Panc1 (cell line): ENCODE measurements at regions not wholly inside any gene's neighbourhood (a gene's known extent, or its start where the extent isn't known, plus 50 kb on each side); places are given as distances from the start of the nearest gene placed in this dataset.

Experiments
- ATAC-seq: fragments of 200-7000 bp; cut with Tn5 transposase; 2 replicates; pipeline ENCODE4 v1.9.1; 2020; ENCODE audit warnings: mild to moderate bottlenecking, moderate library complexity
- BruUV-seq: library from RNA; stranded (reverse); fragments of 400-500 nt; replicated peaks from 2 replicates; lab custom pipeline; 2021; lab: Mats Ljungman, UMichigan
- CTCF ChIA-PET: fragments of 300-600 bp; sonication (Branson Sonifier 250); formaldehyde crosslinking; loops from one replicate; lab custom pipeline; 2022; ENCODE audit warnings: antibody characterized with exemption; lab: Charles Lee
- POLR2A ChIA-PET: fragments of 300-600 bp; sonication (Branson Sonifier 250); formaldehyde crosslinking; loops from one replicate; lab custom pipeline; 2022; ENCODE audit warnings: antibody characterized with exemption; lab: Charles Lee
- DNase-seq: peaks from one replicate; pipeline ENCODE4 v3.0.0-alpha.2; 2010; ENCODE audit warnings: low read depth, low spot score
- H3K27ac ChIP-seq: 2 replicates; pipeline ENCODE4 v1.5.1; 2011; ENCODE audit warnings: mild to moderate bottlenecking, low read length, inconsistent platforms
- H3K27me3 ChIP-seq: fragments of 200-500 bp; sonication (Bioruptor generic); 2 replicates; pipeline ENCODE4 v1.6.0; 2014; ENCODE audit warnings: low read length, inconsistent platforms; ENCODE audit not compliant: control insufficient read depth, insufficient read depth
- H3K36me3 ChIP-seq: fragments of 200-500 bp; sonication (Bioruptor generic); 2 replicates; pipeline ENCODE4 v1.5.1; 2014; ENCODE audit warnings: inconsistent platforms, mild to moderate bottlenecking, low read length, moderate library complexity; ENCODE audit not compliant: control insufficient read depth, insufficient read depth
- H3K4me1 ChIP-seq: 2 replicates; pipeline ENCODE4 v1.5.1; 2011; ENCODE audit warnings: inconsistent platforms, mild to moderate bottlenecking, low read length, moderate library complexity; ENCODE audit not compliant: control insufficient read depth, insufficient read depth
- H3K4me3 ChIP-seq, 2 experiments: 2 replicates each; pipeline ENCODE4 v1.5.1; 2011 to 2012; ENCODE audit warnings: low read depth in 2 of 2, low read length in 2 of 2, mild to moderate bottlenecking in 2 of 2, inconsistent platforms in 1 of 2, moderate library complexity in 1 of 2
- H3K9me3 ChIP-seq: fragments of 200-500 bp; sonication (Bioruptor generic); 2 replicates; pipeline ENCODE4 v1.5.1; 2014; ENCODE audit warnings: low read depth, mild to moderate bottlenecking, inconsistent platforms, low read length, moderate library complexity; ENCODE audit not compliant: control insufficient read depth, insufficient read depth
- CTCF ChIP-seq: fragments of 450-650 bp; IDR thresholded peaks from 2 replicates; pipeline ENCODE4 v1.5.1; 2017; ENCODE audit warnings: mild to moderate bottlenecking
- POLR2AphosphoS5 ChIP-seq: IDR thresholded peaks from 2 replicates; pipeline ENCODE4 v1.6.1; 2012; ENCODE audit warnings: mild to moderate bottlenecking, low read depth, low read length, moderate library complexity
- SIN3A ChIP-seq: IDR thresholded peaks from 2 replicates; pipeline ENCODE4 v1.6.1; 2012; ENCODE audit warnings: low read depth, mild to moderate bottlenecking, low read length, moderate library complexity, borderline replicate concordance; ENCODE audit not compliant: insufficient read depth
- TCF7L2 ChIP-seq: IDR thresholded peaks from 2 replicates; pipeline ENCODE4 v1.6.1; 2011; ENCODE audit warnings: mild to moderate bottlenecking, low read depth, low read length, inconsistent platforms
- in situ Hi-C: cut with HindIII; loops from 2 replicates; pipeline ENCODE4 v1.10.0; 2016; ENCODE audit warnings: low sequenced_read_pairs, low pct_unique_long_range_greater_than_20kb
- intact Hi-C: fragments of 100-400 bp; cut with micrococcal nuclease; formaldehyde crosslinking; loops from one replicate; pipeline ENCODE4 v1.10.0; 2022; ENCODE audit not compliant: unreplicated experiment
- TF ChIP-seq, protein P1 (sequence below), 2 experiments: IDR thresholded peaks; 2 replicates each; pipeline ENCODE4 v1.6.1; 2011 to 2012; ENCODE audit warnings: low read depth in 2 of 2, control low read depth in 1 of 2, low read length in 1 of 2, mild to moderate bottlenecking in 1 of 2, moderate library complexity in 1 of 2; ENCODE audit not compliant: insufficient read depth in 1 of 2

GRCh38 chr14:31939934-31940333 is 137.2 kb upstream of the ARHGAP5 start:
- ChIA-PET POLR2A (no interaction called here), CTCF (no interaction called here)
- Histone ChIP-seq H3K4me1 (no peaks in the 10 kb centered on the region), H3K4me3 (no peak overlapping the region), H3K9me3 (no peaks in the 10 kb centered on the region), H3K36me3 (no peaks in the 10 kb centered on the region), H3K27ac (no peak overlapping the region), H3K27me3 (no peaks in the 10 kb centered on the region)
- ATAC-seq: no peak
- in situ Hi-C loops (no loop called here), intact Hi-C loops (loop anchor here (10.0 kb wide), 1 partner anchor 135 kb away; the partner anchor contains the start of gene ARHGAP5)
- DNase-seq: no peak
- BruUV-seq: no TSS peak
- no peak for TF ChIP-seq SIN3A
- TF ChIP-seq TCF7L2: no peak

- CTCF ChIA-PET: no interaction called here
- H3K27me3 ChIP-seq: no peaks in the 10 kb centered on the region
- intact Hi-C loops (no loop called here), in situ Hi-C loops (no loop called here)
- no peaks in the 10 kb centered on the region for H3K9me3 ChIP-seq
- ATAC-seq (no peak), DNase-seq (no peak)
- no TSS peak for BruUV-seq
- no peak overlapping the region for H3K27ac ChIP-seq
- POLR2A ChIA-PET: no interaction called here
- no peaks in the 10 kb centered on the region for H3K36me3 ChIP-seq
- H3K4me3 ChIP-seq: no peak overlapping the region
- no peaks in the 10 kb centered on the region for H3K4me1 ChIP-seq
- TF ChIP-seq, protein P1, sequence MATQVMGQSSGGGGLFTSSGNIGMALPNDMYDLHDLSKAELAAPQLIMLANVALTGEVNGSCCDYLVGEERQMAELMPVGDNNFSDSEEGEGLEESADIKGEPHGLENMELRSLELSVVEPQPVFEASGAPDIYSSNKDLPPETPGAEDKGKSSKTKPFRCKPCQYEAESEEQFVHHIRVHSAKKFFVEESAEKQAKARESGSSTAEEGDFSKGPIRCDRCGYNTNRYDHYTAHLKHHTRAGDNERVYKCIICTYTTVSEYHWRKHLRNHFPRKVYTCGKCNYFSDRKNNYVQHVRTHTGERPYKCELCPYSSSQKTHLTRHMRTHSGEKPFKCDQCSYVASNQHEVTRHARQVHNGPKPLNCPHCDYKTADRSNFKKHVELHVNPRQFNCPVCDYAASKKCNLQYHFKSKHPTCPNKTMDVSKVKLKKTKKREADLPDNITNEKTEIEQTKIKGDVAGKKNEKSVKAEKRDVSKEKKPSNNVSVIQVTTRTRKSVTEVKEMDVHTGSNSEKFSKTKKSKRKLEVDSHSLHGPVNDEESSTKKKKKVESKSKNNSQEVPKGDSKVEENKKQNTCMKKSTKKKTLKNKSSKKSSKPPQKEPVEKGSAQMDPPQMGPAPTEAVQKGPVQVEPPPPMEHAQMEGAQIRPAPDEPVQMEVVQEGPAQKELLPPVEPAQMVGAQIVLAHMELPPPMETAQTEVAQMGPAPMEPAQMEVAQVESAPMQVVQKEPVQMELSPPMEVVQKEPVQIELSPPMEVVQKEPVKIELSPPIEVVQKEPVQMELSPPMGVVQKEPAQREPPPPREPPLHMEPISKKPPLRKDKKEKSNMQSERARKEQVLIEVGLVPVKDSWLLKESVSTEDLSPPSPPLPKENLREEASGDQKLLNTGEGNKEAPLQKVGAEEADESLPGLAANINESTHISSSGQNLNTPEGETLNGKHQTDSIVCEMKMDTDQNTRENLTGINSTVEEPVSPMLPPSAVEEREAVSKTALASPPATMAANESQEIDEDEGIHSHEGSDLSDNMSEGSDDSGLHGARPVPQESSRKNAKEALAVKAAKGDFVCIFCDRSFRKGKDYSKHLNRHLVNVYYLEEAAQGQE (IDR thresholded peaks at IDR 0.05; ENCODE audit: insufficient read depth in 1 of 2, low read depth in 2 of 2, low read length in 1 of 2): no peak
- TF ChIP-seq TCF7L2: no peak
- TF ChIP-seq POLR2AphosphoS5: no peak
- no peak for TF ChIP-seq SIN3A
- TF ChIP-seq CTCF: no peak
Measured at GRCh38 chr14:31941487-31941886, 135.6 kb upstream of the ARHGAP5 start.

- BruUV-seq: no TSS peak
- ChIA-PET POLR2A (interaction anchor here (0.6 kb wide), 1 partner anchor 165 kb away, joined by 3 read pairs; no protein-coding TSS in a partner anchor), CTCF (no interaction called here)
- Histone ChIP-seq H3K4me3 (no peak overlapping the region), H3K9me3 (no peaks in the 10 kb centered on the region), H3K36me3 (no peaks in the 10 kb centered on the region), H3K27me3 (no peaks in the 10 kb centered on the region), H3K27ac (no peak overlapping the region), H3K4me1 (no peaks in the 10 kb centered on the region)
- intact Hi-C loops (no loop called here), in situ Hi-C loops (no loop called here)
- ATAC-seq: no peak
- DNase-seq: no peak
- TF ChIP-seq, protein P1 (IDR thresholded peaks at IDR 0.05; ENCODE audit: insufficient read depth in 1 of 2, low read depth in 2 of 2, low read length in 1 of 2): no peak
- TF ChIP-seq POLR2AphosphoS5 (no peak), TCF7L2 (no peak), SIN3A (no peak), CTCF (no peak)
Measured at GRCh38 chr14:31942166-31942841, 134.8 kb upstream of the ARHGAP5 start.
